ENCODE measurements at regions not wholly inside any gene's neighbourhood (a gene's known extent, or its start where the extent isn't known, plus 50 kb on each side); places are given as distances from the start of the nearest gene placed in this dataset.

DNA sequence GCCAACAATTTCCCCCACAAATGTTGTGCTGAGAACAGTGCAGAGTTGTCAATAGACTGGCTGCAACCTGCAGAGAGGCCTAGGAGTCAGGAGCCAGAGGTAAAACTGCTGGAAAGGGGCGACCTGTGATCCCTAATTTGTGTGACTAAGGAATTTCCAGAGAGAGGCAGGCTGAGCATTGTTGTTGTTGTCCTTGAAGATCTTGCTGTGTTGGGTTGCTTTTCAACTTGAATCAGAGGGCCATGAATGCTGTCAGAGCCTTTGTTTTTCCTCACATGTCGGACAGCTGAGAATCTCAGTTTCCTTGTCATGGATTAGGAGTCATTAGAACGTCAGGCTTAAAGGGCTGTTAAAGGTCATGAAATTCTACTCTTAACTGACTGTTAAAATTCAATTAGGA lies 134.6 kb upstream of the ASTN2 start:
- H4K20me1 ChIP-seq: no peaks in the 10 kb centered on the region
- TF ChIP-seq Cebpa-rat (IDR thresholded peaks at IDR 0.05): no peak
- no peaks in the 10 kb centered on the region for H3K9me3 ChIP-seq
- H3K4me1 ChIP-seq: peaks cover 9% of the 10 kb centered on the region
- H3K36me3 ChIP-seq: no peaks in the 10 kb centered on the region
- no peaks in the 10 kb centered on the region for H3K27me3 ChIP-seq
- H3K9ac ChIP-seq: no peak overlapping the region
- no peak overlapping the region for H3K4me3 ChIP-seq
- H3K4me2 ChIP-seq: no peak overlapping the region
- H3K27ac ChIP-seq: no peak overlapping the region

DNA sequence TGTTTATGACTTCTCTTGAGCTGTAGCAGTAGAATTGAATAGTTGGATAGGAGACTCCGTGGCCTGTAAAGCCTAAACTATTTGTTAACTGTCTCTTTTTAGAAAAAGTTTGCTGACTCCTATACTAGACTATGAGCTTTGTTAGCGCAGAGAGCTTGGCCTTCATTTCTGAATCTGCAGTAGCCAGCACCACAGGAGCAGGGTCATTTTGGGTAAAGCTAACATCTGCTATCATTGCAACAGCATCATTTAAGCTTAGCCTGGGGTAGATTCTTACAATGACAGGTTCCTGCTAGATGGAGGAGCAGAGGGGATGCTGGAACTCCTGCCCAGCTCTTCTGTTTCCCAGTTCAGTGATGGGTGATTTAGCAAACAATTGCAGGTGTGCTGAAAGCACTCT lies 133.7 kb upstream of the ASTN2 start:
- no peak overlapping the region for H3K4me3 ChIP-seq
- no peaks in the 10 kb centered on the region for H3K36me3 ChIP-seq
- no peak overlapping the region for H3K9ac ChIP-seq
- H3K27ac ChIP-seq: no peak overlapping the region
- TF ChIP-seq Cebpa-rat (IDR thresholded peaks at IDR 0.05): no peak
- no peaks in the 10 kb centered on the region for H3K27me3 ChIP-seq
- H3K9me3 ChIP-seq: no peaks in the 10 kb centered on the region
- H4K20me1 ChIP-seq: no peaks in the 10 kb centered on the region
- H3K4me2 ChIP-seq: no peak overlapping the region
- peaks cover 9% of the 10 kb centered on the region for H3K4me1 ChIP-seq

DNA sequence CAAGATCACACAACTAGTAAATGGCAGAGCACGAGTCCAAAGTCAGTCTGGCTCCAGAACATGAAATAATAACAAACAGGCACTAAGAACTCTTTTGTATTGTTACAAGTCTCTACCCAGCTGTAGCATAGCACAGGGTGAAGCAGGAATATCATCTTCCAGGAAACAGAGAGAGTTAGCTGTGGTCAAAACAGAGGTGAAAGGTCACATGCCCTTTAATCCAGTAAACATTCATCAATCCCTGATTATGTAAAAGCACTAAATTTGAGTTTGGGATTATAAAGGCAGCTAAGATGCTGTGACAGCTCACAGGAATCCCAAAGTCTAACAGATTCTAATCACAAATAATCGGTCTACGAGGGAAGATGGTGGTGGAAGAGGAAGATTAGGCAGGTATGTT lies 133.0 kb upstream of the ASTN2 start:
- Histone ChIP-seq H3K4me3 (no peak overlapping the region), H3K36me3 (no peaks in the 10 kb centered on the region), H3K9me3 (no peaks in the 10 kb centered on the region), H3K27ac (no peak overlapping the region), H3K9ac (no peak overlapping the region), H3K4me2 (no peak overlapping the region), H3K27me3 (no peaks in the 10 kb centered on the region), H4K20me1 (no peaks in the 10 kb centered on the region), H3K4me1 (peaks cover 9% of the 10 kb centered on the region)
- TF ChIP-seq Cebpa-rat (IDR thresholded peaks at IDR 0.05): no peak

DNA sequence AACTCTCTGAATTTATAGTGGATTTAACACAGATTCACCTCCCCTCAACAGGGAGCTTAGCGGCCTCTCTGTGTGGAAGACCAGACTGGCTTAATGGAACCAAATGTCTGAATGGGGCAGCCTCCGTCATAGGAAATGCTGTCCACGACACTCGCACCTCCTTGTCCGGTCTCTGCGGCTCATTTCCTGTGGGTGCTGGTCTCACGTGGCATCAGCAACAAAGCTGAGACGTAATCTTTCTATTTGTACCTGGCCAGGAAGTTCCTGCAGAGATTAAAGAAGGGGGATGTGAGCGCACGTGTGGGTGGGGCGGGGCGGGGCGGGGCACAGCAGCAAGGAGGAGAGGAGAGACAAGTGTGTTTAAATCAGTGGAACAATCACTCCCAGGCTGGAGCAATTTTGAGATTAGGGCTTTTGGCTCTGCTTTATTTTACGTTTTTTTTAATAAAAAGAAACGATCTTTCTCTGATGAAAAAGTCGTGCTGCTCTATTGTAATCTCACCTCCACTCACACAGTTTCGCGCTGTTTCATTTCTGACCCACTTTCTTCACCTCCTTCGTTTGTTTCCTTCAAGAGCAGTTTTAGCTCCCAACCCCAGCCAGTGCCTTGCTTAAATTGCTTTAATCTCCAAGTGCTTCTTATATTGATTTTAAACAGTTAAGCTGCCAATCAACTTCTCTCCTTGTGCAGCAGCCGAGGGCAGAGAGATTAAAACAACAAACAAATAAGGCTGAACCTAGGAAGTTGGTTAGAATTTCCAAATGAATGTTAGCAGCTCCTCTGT lies 132.2 kb upstream of the ASTN2 start:
- no peak overlapping the region for H3K27ac ChIP-seq
- H3K27me3 ChIP-seq: no peaks in the 10 kb centered on the region
- no peak overlapping the region for H3K9ac ChIP-seq
- H3K9me3 ChIP-seq: no peaks in the 10 kb centered on the region
- no peak overlapping the region for H3K4me3 ChIP-seq
- no peak for TF ChIP-seq Cebpa-rat (IDR thresholded peaks at IDR 0.05)
- H4K20me1 ChIP-seq: no peaks in the 10 kb centered on the region
- no peaks in the 10 kb centered on the region for H3K36me3 ChIP-seq
- H3K4me1 ChIP-seq: peaks cover 9% of the 10 kb centered on the region
- H3K4me2 ChIP-seq: no peak overlapping the region

DNA sequence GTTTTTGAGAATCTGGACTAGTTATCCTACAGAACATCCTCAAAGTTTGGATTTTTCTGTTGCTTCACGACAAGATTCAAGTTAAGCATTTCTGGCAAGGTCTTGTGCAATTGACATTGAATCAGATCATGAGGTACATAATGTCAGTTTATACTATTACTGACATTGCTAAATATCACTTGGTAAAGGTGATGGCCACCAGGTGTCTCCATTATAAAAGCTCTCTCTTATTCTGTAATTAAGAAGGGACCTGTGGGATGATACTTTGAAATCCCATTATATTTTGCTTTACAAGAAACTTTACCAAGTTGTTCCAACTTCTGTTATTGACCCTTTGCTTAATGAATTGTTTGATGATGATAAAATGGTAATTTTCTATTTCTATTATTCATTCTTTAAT lies 131.0 kb upstream of the ASTN2 start:
- Histone ChIP-seq H3K27ac (no peak overlapping the region), H3K36me3 (no peaks in the 10 kb centered on the region), H3K9me3 (no peaks in the 10 kb centered on the region), H3K27me3 (no peaks in the 10 kb centered on the region), H3K4me2 (no peak overlapping the region), H3K4me3 (no peak overlapping the region), H4K20me1 (no peaks in the 10 kb centered on the region), H3K9ac (no peak overlapping the region), H3K4me1 (no peaks in the 10 kb centered on the region)
- no peak for TF ChIP-seq Cebpa-rat (IDR thresholded peaks at IDR 0.05)

DNA sequence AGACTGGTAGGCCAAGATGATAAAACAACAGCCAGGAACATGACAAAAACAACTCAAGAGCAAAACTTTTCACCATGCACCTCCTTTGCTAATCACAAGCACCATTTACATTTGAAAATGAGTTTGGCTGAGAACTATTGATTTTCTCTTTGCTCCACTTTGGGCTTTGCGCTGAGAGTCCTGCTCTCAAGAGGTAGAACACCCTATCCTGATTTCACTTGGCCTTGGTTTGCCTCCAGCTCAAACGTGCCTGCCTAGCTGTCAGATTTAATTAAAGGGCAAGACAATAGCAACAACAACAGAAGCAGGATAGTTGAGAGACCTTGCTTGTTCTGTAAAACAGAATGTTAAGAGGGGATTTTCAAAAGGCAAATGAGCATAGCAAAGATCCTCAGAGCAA lies 128.2 kb upstream of the ASTN2 start:
- Histone ChIP-seq H3K4me1 (no peaks in the 10 kb centered on the region), H3K4me3 (no peak overlapping the region), H3K9me3 (no peaks in the 10 kb centered on the region), H3K4me2 (no peak overlapping the region), H4K20me1 (no peaks in the 10 kb centered on the region), H3K27ac (no peak overlapping the region), H3K9ac (no peak overlapping the region), H3K27me3 (no peaks in the 10 kb centered on the region), H3K36me3 (no peaks in the 10 kb centered on the region)
- no peak for TF ChIP-seq Cebpa-rat (IDR thresholded peaks at IDR 0.05)

DNA sequence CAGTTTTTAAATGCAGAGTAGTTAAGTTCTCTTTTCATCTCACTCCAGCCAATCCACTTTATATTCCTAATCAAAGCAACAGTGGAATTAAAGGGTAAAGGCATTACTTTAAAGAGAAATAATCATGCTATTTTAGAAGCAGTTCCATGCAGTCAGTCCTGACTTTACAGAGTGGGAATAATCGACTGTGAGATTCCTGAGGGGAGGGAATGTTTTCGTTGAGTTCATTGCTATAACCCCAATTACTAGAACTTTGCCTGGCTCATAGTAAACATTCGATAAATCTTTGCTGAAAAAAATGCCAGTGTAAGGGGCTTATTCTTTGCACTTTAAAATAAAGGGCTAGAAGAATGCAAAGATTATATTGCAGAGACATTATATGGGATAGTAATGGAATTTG lies 127.2 kb upstream of the ASTN2 start:
- no peaks in the 10 kb centered on the region for H3K4me1 ChIP-seq
- H3K9me3 ChIP-seq: no peaks in the 10 kb centered on the region
- H3K36me3 ChIP-seq: no peaks in the 10 kb centered on the region
- H4K20me1 ChIP-seq: no peaks in the 10 kb centered on the region
- no peak overlapping the region for H3K4me2 ChIP-seq
- no peak for TF ChIP-seq Cebpa-rat (IDR thresholded peaks at IDR 0.05)
- no peaks in the 10 kb centered on the region for H3K27me3 ChIP-seq
- H3K4me3 ChIP-seq: no peak overlapping the region
- H3K27ac ChIP-seq: no peak overlapping the region
- H3K9ac ChIP-seq: no peak overlapping the region

DNA sequence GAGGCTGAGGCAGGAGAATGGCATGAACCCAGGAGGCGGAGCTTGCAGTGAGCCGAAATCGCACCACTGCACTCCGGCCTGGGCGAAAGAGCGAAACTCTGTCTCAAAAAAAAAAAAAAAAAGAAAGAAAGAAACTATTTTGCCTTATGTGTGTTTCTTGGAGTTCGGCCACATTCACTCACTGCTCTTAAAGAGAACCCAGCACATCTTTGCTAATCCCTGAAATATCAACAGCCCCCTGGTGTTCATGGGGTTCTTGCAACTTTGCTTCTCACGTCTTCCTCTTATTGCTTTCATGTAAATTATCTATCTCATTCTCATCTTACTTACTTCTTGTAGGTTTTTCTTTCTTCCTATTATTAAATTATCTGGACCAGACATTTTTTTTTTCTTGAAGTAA lies 126.3 kb upstream of the ASTN2 start:
- Histone ChIP-seq H3K4me1 (no peaks in the 10 kb centered on the region), H3K9me3 (no peaks in the 10 kb centered on the region), H3K9ac (no peak overlapping the region), H3K27ac (no peak overlapping the region), H3K4me2 (no peak overlapping the region), H3K4me3 (no peak overlapping the region), H3K36me3 (no peaks in the 10 kb centered on the region), H3K27me3 (no peaks in the 10 kb centered on the region), H4K20me1 (no peaks in the 10 kb centered on the region)
- TF ChIP-seq Cebpa-rat (IDR thresholded peaks at IDR 0.05): no peak

DNA sequence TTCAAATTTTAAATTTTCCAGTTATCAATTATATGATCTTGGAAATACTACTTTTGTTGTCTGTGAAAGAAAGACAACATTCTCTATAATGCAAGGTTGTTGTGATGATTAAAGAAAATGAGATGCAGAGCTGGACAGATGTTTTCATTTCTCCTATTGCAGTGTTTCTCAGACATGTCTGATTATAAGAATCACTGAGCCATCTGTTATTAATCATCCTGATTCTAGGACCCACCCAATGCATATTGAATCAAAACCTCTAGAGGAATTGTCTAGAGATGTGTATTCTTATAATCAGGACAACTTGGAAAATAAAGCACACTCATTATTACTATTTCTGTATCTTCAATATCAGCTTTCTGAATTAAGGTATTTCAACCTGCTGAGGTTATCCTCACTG lies 121.1 kb upstream of the ASTN2 start:
- no peaks in the 10 kb centered on the region for H3K4me1 ChIP-seq
- H3K27ac ChIP-seq: no peak overlapping the region
- H3K27me3 ChIP-seq: no peaks in the 10 kb centered on the region
- H3K9me3 ChIP-seq: no peaks in the 10 kb centered on the region
- no peak overlapping the region for H3K4me2 ChIP-seq
- no peak overlapping the region for H3K9ac ChIP-seq
- TF ChIP-seq Cebpa-rat (IDR thresholded peaks at IDR 0.05): no peak
- no peak overlapping the region for H3K4me3 ChIP-seq
- H4K20me1 ChIP-seq: no peaks in the 10 kb centered on the region
- H3K36me3 ChIP-seq: no peaks in the 10 kb centered on the region

DNA sequence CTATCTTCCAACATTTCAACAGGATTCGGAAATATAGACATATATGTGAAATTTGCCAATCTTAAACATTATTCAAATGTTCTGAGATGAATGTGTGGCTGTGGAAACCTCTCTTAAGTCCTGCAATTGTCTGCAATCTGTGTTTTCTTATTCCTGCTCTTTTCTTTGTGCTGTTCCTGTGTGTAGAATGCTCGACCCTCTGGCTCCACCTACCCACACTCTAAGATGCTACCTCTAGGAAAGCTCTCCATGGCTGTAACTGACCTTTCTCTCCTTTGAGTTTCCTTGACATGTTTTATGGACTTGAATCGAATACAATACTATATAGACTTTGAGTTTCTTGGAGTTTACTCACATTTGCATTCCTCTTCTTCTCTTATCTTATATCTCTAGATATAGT lies 120.6 kb upstream of the ASTN2 start:
- H3K36me3 ChIP-seq: no peaks in the 10 kb centered on the region
- no peak overlapping the region for H3K4me3 ChIP-seq
- no peaks in the 10 kb centered on the region for H3K9me3 ChIP-seq
- H3K27me3 ChIP-seq: no peaks in the 10 kb centered on the region
- no peak overlapping the region for H3K4me2 ChIP-seq
- no peak for TF ChIP-seq Cebpa-rat (IDR thresholded peaks at IDR 0.05)
- no peak overlapping the region for H3K9ac ChIP-seq
- no peaks in the 10 kb centered on the region for H3K4me1 ChIP-seq
- no peaks in the 10 kb centered on the region for H4K20me1 ChIP-seq
- no peak overlapping the region for H3K27ac ChIP-seq

DNA sequence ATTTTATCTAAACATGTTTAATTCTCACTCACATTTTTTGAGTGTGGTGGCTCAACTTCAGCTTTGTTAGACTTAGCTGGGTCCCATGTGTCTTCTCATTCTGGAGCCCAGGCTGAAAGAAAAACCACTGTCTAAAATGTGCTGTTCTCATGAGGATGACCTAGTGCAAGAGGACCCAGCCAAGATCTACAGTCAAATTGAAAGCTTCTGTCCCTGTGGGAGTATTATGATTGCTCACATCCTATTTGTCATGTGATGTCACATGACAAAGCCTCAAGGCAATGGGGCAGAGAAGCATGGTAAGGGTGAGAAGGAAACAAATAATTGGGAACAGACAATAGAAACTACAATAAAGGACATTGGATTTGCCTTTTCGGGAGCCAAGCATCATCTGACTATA lies 113.4 kb upstream of the ASTN2 start:
- no peaks in the 10 kb centered on the region for H3K36me3 ChIP-seq
- no peaks in the 10 kb centered on the region for H3K27me3 ChIP-seq
- H3K27ac ChIP-seq: no peak overlapping the region
- H3K4me1 ChIP-seq: no peaks in the 10 kb centered on the region
- H3K9ac ChIP-seq: no peak overlapping the region
- H3K4me2 ChIP-seq: no peak overlapping the region
- no peak for TF ChIP-seq Cebpa-rat (IDR thresholded peaks at IDR 0.05)
- peaks cover 12% of the 10 kb centered on the region for H3K9me3 ChIP-seq
- no peak overlapping the region for H3K4me3 ChIP-seq
- no peaks in the 10 kb centered on the region for H4K20me1 ChIP-seq

Measured in BLaER1 (cell line).